SK-N-SH treated with all-trans-retinoic acid at 6 μM for 48 hours (cell line): ENCODE measurements at regions not wholly inside any gene's neighbourhood (a gene's known extent, or its start where the extent isn't known, plus 50 kb on each side); places are given as distances from the start of the nearest gene placed in this dataset.

Source experiments
- GLIS3 ChIP-seq: fragments of 250-450 bp; sonication (Bioruptor Pico); IDR thresholded peaks from 2 replicates; pipeline ENCODE4 v1.5.0; 2020; ENCODE audit warnings: mild to moderate bottlenecking, moderate library complexity
- PATZ1 ChIP-seq: fragments of 250-450 bp; sonication (Bioruptor Pico); IDR thresholded peaks from 2 replicates; pipeline ENCODE4 v1.8.0; 2020; ENCODE audit warnings: mild to moderate bottlenecking, moderate library complexity, borderline replicate concordance
- SNAI2 ChIP-seq: fragments of 250-450 bp; sonication (Bioruptor Pico); IDR thresholded peaks from 2 replicates; pipeline ENCODE4 v1.5.0; 2020; ENCODE audit warnings: mild to moderate bottlenecking, moderate library complexity
- ZFP30 ChIP-seq: fragments of 450-650 bp; formaldehyde crosslinking; IDR thresholded peaks from 2 replicates; pipeline ENCODE4 v1.5.0; 2022; ENCODE audit warnings: mild to moderate bottlenecking, moderate library complexity

- no peak for TF ChIP-seq ZFP30 (CRISPR knock-in tag)
- no peak for TF ChIP-seq PATZ1 (CRISPR knock-in tag)
- no peak for TF ChIP-seq SNAI2 (CRISPR knock-in tag)
- TF ChIP-seq GLIS3 (CRISPR knock-in tag): no peak
Observed at GRCh38 chr21:24594082-24594481, 1013.2 kb downstream of the MRPL39 start.
